ENCODE measurements at regions not wholly inside any gene's neighbourhood (a gene's known extent, or its start where the extent isn't known, plus 50 kb on each side); places are given as distances from the start of the nearest gene placed in this dataset.

GRCh38 chr14:105818712-105819005 is 292.3 kb downstream of the TMEM121 start:
- no peak overlapping the region for H3K4me3 ChIP-seq (ENCODE audit: low read length)
- TF ChIP-seq, protein P1, sequence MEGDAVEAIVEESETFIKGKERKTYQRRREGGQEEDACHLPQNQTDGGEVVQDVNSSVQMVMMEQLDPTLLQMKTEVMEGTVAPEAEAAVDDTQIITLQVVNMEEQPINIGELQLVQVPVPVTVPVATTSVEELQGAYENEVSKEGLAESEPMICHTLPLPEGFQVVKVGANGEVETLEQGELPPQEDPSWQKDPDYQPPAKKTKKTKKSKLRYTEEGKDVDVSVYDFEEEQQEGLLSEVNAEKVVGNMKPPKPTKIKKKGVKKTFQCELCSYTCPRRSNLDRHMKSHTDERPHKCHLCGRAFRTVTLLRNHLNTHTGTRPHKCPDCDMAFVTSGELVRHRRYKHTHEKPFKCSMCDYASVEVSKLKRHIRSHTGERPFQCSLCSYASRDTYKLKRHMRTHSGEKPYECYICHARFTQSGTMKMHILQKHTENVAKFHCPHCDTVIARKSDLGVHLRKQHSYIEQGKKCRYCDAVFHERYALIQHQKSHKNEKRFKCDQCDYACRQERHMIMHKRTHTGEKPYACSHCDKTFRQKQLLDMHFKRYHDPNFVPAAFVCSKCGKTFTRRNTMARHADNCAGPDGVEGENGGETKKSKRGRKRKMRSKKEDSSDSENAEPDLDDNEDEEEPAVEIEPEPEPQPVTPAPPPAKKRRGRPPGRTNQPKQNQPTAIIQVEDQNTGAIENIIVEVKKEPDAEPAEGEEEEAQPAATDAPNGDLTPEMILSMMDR (conservative IDR thresholded peaks at IDR 0.05; ENCODE audit: low read length), result no peak
- no peak for DNase-seq (ENCODE audit: low read depth)

GRCh38 chr14:105830171-105830570 is 303.8 kb downstream of the TMEM121 start:
- no peak overlapping the region for H3K4me3 ChIP-seq (ENCODE audit: low read length)
- TF ChIP-seq, protein P1 (conservative IDR thresholded peaks at IDR 0.05; ENCODE audit: low read length), result no peak
- DNase-seq (ENCODE audit: low read depth), result no peak

DNA sequence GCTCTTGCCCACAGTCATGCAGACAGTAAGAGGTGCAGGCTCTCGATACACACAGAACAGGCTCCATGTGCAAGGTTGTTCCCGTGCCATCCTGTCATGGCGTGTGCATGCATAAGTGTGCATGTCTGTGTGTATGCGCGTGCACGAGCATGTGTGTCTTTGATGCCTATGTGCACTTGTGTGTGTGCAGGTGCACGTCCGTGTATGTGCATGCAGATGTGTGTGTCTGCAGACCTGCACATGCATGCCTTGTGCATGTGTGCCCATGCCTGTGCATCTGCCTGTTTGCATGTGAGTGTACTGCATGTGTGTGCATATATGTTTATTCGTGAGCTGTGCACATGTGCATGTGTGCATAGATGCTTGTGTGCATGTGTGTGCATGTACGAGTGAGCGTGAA is 309.8 kb downstream of the TMEM121 start:
- TF ChIP-seq, protein P1 (conservative IDR thresholded peaks at IDR 0.05; ENCODE audit: low read length), result no peak
- no peak for DNase-seq (ENCODE audit: low read depth)
- H3K4me3 ChIP-seq (ENCODE audit: low read length), result no peak overlapping the region

- TF ChIP-seq, protein P1 (conservative IDR thresholded peaks at IDR 0.05; ENCODE audit: low read length), result no peak
- no peak for DNase-seq (ENCODE audit: low read depth)
- H3K4me3 ChIP-seq (ENCODE audit: low read length), result no peak overlapping the region
Observed at GRCh38 chr14:105836730-105837129, 310.3 kb downstream of the TMEM121 start.

GRCh38 chr14:105837349-105838063 is 311.1 kb downstream of the TMEM121 start:
- TF ChIP-seq, protein P1 (conservative IDR thresholded peaks at IDR 0.05; ENCODE audit: low read length), result no peak
- DNase-seq (ENCODE audit: low read depth), result no peak

DNA sequence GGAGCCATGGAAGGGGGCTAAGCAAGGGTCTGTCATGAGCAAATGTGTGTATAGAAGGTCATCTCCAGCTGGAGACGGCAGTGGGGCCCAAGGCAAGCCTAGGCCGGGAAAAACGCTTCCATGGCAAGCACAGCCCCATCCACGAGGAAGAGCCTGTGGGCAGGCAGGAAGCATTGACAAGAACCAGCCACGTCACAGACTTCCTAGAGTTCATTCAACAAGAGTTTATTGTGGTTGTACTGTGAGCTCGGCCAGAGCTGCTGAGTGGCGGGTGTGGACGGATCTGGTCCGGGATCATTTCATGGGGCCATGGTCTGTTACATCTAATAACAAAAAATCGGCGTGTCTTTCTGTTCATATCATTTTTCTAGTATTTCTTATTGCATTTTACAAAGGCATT is 311.7 kb downstream of the TMEM121 start:
- H3K4me3 ChIP-seq (ENCODE audit: low read length), result no peak overlapping the region
- DNase-seq (ENCODE audit: low read depth), result no peak
- TF ChIP-seq, protein P1 (conservative IDR thresholded peaks at IDR 0.05; ENCODE audit: low read length), result no peak

More at GRCh38 chr14:105837349-105838063, 311.1 kb downstream of the TMEM121 start:
- no peak overlapping the region for H3K4me3 ChIP-seq (ENCODE audit: low read length)

DNA sequence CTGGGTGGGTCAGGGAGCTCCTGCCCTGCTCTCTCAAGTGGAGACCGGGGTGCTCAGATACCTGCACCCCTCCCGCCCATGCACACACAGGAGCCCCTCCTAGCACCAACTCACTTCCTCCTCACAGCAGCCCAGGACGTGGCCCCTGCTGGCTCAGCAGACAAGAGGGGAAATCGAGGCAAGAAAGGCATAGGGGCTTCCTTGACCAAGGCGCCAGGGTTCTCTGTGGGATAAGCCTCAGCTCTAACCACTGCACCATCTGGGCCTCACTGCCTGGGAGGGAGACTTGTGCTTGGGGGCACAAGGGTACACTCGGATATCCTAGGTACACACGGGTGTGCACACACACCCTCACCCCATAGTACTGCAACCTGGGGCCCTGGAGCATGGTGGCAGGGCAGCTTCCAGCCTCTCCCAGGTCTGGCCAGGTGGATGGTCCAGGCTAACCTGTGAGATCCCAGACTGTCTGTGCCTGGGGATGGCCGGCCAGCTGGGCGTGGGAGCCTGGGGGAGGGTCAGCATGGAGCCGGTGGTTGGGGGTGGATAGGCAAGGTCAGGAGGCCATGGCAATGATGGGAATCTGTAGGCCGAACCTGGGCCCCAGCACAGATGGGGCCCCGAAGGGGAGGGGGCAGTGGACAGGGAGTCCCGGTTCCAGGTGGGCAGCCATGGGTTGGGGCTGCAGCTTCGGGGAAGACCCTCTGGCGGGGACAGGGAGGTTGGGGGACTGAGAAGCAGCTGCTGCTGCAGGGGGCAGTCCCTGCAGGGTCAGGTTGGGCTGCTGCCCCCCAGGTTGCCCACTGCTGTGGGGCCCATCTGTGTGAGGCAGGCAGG is 312.4 kb downstream of the TMEM121 start:
- TF ChIP-seq, protein P1 (conservative IDR thresholded peaks at IDR 0.05; ENCODE audit: low read length), result no peak
- no peak for DNase-seq (ENCODE audit: low read depth)
- H3K4me3 ChIP-seq (ENCODE audit: low read length), result no peak overlapping the region
